ENCODE measurements at regions not wholly inside any gene's neighbourhood (a gene's known extent, or its start where the extent isn't known, plus 50 kb on each side); places are given as distances from the start of the nearest gene placed in this dataset.
A peak's percentile ranks its signal among the peaks of the same experiment; 100 is the strongest.
"Not testable (repeated sequence)": the region's sequence is repeated elsewhere in the genome, so short reads cannot be mapped to it uniquely, and the experiment has no call there.

DNA sequence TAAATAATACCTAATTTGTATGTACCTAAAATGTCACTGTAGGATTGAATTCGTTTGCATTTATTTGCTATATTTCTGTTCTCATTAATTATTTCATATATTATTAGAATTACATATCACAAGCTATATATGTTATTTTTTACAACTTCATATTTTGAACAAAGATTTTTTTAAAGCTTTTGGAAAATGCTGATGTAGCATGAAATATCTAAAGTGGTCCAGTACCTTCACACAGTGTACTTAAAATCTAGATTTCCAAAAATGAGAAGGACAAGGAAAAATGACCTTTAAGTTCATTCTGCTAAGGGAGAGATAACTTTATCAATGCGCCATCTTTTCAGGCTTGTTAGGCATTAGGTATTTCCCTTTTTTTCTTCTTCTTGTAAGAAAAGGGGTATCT lies 71.8 kb downstream of the LARP7 start:
- H3K4me3 Mint-ChIP-seq = no peak overlapping the region
- H3K9me3 Mint-ChIP-seq = no peaks in the 10 kb centered on the region
- H3K27ac Mint-ChIP-seq = no peak overlapping the region
- H3K4me1 Mint-ChIP-seq = peaks cover 24% of the 10 kb centered on the region
- peaks cover 43% of the 10 kb centered on the region for H3K27me3 Mint-ChIP-seq
- no peaks in the 10 kb centered on the region for H3K36me3 Mint-ChIP-seq
- ATAC-seq = no peak

DNA sequence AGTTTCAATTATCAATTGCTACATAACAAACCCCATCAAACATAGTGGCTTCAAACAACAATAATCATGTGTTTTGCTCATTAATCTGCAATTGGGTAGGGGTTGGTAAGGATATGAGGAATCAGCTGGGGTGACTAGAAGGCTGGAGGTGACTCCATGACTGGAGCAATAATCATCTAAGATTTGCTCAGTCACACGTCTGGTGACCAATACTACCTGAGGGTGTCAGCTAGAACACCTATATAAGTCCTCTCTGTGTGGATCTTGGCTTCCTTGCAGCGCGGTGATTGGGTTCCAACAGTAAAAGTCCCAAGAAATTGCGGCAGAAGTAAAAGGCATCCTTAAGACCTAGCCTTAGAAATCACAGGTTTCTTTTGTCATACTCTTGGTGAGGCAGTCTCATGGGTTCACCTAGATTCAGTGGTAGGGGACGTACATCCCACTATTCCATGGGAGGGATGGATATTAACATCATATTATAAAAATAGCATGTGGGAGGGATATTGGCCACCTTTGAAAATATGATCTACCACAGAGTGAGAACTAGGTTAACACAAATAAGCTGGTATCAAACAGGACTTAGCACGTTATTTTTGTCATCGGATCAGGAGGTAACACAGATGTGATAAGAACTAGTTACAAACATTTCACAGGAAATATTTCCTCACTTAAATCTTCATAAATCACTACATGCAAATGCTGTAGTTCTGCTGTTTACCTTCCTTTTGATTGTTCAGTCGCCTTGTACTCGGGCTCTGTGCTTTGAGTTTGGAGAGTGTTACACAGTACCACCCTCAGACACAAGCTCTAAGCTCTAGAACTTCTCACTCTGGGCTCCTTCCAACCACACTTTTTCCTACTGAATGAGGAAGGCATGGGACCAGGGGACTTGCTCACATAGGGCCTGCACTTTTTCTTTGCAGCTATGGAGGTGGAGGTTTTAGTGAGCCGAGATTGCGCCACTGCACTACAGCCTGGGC lies 78.3 kb downstream of the LARP7 start:
- H3K36me3 Mint-ChIP-seq = no peaks in the 10 kb centered on the region
- no peaks in the 10 kb centered on the region for H3K9me3 Mint-ChIP-seq
- H3K27ac Mint-ChIP-seq = no peak overlapping the region
- no peak overlapping the region for H3K4me3 Mint-ChIP-seq
- H3K4me1 Mint-ChIP-seq = peaks cover 8% of the 10 kb centered on the region
- H3K27me3 Mint-ChIP-seq = peaks cover 1% of the 10 kb centered on the region
- no peak for ATAC-seq

DNA sequence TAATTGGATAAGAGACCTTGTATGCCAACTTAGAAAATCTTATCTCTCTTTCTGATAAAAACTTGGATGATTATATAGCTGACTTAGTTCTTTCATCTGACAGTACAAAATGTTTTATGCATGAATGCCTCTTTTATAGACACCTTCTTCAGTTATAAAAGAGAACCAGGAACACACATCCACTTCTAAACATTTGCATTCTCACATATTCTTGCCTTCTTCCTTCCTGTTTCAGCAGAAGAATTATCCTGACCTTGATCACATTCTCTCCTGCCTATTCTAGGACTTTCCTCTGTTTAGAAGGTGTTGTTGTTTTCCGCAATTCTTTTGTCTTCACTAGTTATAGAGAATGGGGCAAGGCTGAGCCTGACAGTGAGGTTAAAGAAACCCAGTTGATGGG lies 80.9 kb downstream of the LARP7 start:
- Mint-ChIP-seq H3K27ac (peak overlapping the region; percentile 33), H3K27me3 (no peaks in the 10 kb centered on the region), H3K9me3 (no peaks in the 10 kb centered on the region), H3K4me3 (no peak overlapping the region), H3K4me1 (peaks cover 8% of the 10 kb centered on the region), H3K36me3 (no peaks in the 10 kb centered on the region)
- ATAC-seq = no peak

DNA sequence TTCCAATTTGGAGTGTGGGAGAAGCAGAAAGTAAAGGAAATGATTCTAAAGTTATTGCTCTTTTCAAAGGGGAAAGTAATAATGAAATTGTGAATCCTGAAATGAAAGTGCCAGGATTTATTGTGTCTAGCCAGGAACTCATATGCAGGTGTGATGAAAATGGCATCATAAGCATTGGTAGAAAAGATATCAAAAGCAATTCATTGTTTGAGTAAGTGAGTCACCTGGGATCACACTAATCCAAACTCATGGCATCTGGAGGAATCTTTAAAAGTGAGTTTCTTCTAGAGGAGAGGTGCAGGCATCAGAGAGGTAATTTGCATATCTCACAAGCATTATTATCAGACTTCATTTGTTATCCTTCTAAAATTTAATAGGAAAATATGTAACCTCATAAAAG lies 84.7 kb downstream of the LARP7 start:
- Mint-ChIP-seq H3K27ac (no peak overlapping the region), H3K36me3 (no peaks in the 10 kb centered on the region), H3K27me3 (no peaks in the 10 kb centered on the region), H3K4me3 (no peak overlapping the region), H3K9me3 (no peaks in the 10 kb centered on the region), H3K4me1 (peaks cover 8% of the 10 kb centered on the region)
- no peak for ATAC-seq

DNA sequence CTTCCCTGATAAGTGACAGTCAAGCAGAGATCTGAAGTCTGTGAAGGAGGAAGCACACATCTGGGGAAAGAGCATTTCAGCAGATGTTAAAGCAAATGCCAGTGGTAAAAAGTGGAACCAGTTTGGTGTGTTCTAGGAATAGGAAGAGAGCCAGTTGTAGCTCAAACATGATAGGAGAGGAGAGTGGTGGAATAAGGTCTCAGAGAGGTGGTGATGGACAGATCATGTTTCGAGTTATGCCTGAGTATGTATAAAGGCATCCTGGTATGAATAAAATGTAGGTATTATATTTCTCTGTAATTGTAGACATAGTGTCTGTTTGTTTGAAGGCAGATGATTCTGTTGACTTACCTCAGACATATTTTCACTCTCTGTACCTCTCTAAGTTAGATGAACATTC lies 89.1 kb downstream of the LARP7 start:
- no peaks in the 10 kb centered on the region for H3K9me3 Mint-ChIP-seq
- no peaks in the 10 kb centered on the region for H3K27me3 Mint-ChIP-seq
- no peak overlapping the region for H3K27ac Mint-ChIP-seq
- ATAC-seq = no peak
- H3K4me3 Mint-ChIP-seq = no peak overlapping the region
- H3K4me1 Mint-ChIP-seq = no peaks in the 10 kb centered on the region
- no peaks in the 10 kb centered on the region for H3K36me3 Mint-ChIP-seq

DNA sequence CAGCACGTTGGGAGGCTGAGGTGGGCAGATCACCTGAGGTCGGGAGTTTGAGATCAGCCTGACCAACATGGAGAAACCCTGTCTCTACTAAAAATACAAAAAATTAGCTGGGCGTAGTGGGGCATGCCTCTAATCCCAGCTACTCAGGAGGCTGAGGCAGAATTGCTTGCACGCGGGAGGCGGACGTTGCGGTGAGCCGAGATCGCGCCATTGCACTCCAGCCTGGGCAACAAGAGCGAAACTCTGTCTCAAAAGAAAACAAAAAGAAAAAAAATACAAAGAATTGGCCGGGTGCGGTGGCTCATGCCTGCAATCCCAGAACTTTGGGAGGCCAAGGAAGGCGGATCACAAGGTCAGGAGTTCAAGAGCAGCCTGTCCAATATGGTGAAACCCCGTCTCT lies 90.8 kb downstream of the LARP7 start:
- not testable (repeated sequence) for H3K4me1 Mint-ChIP-seq, H3K4me3 Mint-ChIP-seq, H3K9me3 Mint-ChIP-seq, H3K36me3 Mint-ChIP-seq, H3K27ac Mint-ChIP-seq, H3K27me3 Mint-ChIP-seq, ATAC-seq

DNA sequence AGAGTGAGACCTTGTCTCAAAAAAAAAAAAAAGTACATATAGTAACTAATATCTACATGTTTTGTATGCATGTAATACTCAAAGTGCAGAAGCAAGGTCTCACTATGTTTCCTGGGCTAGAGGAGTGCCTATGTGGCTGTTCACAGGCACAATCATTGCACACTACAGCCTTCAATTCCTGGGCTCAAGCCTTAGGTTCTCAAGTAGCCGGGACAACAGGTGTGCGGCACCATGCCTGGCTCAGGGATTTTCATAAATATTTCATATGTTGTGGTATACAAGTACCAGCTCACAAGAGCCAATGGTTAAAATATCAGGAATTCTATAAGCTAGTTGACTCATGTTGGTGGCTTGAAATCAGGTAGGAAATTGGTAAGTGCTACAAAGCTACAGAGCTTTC lies 94.8 kb downstream of the LARP7 start:
- H3K4me3 Mint-ChIP-seq = no peak overlapping the region
- H3K4me1 Mint-ChIP-seq = peaks cover 11% of the 10 kb centered on the region
- no peak for ATAC-seq
- no peak overlapping the region for H3K27ac Mint-ChIP-seq
- no peaks in the 10 kb centered on the region for H3K9me3 Mint-ChIP-seq
- no peaks in the 10 kb centered on the region for H3K36me3 Mint-ChIP-seq
- no peaks in the 10 kb centered on the region for H3K27me3 Mint-ChIP-seq

DNA sequence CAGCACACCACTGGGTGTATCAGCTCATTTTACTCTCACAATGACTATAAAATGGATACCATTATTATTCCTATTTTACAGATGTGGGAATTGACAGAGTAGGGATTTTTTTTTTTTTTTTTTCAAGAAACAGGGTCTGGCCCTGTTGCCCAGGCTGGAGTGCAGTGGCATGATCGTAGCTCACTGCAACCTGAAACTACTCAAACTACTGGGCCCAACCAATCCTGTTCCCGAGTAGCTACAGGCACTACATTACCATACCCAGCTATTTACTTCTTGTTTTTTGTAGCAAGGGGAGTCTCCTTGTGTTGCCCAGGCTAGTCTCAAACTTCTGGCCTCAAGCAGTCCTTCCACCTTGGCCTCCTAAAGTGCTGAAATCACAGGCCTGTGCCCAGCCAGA lies 95.2 kb downstream of the LARP7 start:
- H3K4me1 Mint-ChIP-seq = peaks cover 14% of the 10 kb centered on the region
- ATAC-seq = no peak
- no peaks in the 10 kb centered on the region for H3K27me3 Mint-ChIP-seq
- no peak overlapping the region for H3K4me3 Mint-ChIP-seq
- no peaks in the 10 kb centered on the region for H3K36me3 Mint-ChIP-seq
- H3K27ac Mint-ChIP-seq = no peak overlapping the region
- H3K9me3 Mint-ChIP-seq = no peaks in the 10 kb centered on the region

DNA sequence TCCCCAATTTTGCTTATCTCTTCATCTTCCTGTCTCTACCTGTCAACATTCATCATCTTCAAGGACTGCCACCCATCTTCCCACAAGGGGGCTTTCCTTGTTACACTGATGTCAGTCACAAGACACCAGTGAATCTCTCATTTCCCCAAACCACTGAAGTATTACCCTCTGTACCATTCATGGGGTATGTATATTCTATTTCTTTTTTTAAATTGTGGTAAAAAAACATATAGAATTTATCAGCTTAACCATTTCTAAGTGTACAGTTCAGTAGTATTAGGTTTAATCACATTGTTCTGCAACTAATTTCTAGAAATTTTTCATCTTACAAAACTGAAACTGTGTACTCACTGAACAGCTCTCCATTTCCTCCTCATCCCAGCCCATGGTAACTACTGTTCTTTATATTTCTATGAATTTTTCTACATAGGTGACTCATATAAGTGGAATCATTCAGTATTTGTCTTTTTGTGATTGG lies 98.6 kb downstream of the LARP7 start:
- Mint-ChIP-seq H3K27me3 (no peaks in the 10 kb centered on the region), H3K4me3 (no peak overlapping the region), H3K27ac (peak overlapping the region; percentile 41), H3K4me1 (peaks cover 14% of the 10 kb centered on the region), H3K9me3 (no peaks in the 10 kb centered on the region), H3K36me3 (no peaks in the 10 kb centered on the region)
- peak; percentile 81 for ATAC-seq

DNA sequence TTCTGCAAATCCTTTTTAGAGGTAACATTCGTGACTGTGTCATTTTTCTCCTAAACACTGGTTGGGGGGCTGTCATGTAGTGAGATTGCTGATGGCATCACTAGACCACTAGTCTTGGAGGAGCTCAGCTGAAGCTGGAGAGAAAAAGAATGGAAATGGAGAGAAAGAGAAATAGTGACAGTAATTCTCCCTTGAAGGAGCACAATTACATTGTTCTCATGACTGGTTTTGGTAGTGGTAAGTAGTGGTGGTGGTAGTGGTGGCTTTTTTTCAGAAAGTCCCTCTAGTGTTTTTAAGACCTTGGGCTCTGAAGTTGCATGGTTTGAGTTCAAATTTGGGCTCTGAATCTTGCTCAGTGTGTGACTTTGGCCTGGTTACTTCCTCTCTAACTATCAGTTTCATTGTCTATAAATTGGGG lies 99.8 kb downstream of the LARP7 start:
- Mint-ChIP-seq H3K36me3 (no peaks in the 10 kb centered on the region), H3K27me3 (no peaks in the 10 kb centered on the region), H3K9me3 (no peaks in the 10 kb centered on the region), H3K4me3 (no peak overlapping the region), H3K27ac (peak overlapping the region; percentile 14), H3K4me1 (peaks cover 14% of the 10 kb centered on the region)
- ATAC-seq = no peak

DNA sequence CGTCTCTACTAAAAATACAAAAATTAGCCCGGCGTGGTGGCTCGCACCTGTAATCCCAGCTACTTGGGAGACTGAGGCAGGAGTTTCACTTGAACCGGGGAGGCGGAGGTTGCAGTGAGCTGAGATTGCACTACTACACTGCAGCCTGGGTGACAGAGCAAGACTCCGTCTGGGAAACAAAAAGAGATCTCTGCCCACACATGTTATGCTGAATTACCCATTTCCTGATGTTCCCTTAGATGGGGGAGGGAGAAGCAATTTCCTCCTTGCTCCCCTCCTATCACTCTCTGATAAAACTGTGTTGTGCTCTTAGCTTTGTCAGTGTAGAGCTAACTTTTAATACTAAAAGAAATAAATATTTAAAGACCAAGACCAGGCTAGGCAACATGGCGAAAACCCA lies 102.5 kb downstream of the LARP7 start:
- H3K36me3 Mint-ChIP-seq = no peaks in the 10 kb centered on the region

DNA sequence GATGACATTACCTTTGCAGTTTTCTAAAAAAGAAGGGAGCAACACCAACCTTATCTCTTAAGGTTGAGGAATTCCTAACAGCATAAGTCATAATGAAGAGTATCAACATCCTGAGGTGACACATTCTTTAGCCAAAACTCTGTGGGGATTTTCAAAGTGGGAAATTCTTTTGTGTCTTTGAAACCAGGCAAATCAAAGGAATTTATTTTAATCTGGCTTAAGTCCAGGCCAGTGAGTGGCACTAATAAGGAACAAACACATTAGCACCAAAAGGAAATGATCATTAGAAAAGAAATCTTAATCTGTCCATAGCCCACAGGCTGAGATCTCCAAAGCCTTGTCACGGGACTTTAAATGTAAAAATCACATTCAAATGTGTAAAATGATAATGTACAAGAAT lies 110.1 kb downstream of the LARP7 start:
- no peak for ATAC-seq
- no peaks in the 10 kb centered on the region for H3K4me1 Mint-ChIP-seq
- H3K9me3 Mint-ChIP-seq = no peaks in the 10 kb centered on the region
- H3K4me3 Mint-ChIP-seq = no peak overlapping the region
- no peaks in the 10 kb centered on the region for H3K27me3 Mint-ChIP-seq
- H3K27ac Mint-ChIP-seq = no peak overlapping the region
- no peaks in the 10 kb centered on the region for H3K36me3 Mint-ChIP-seq

More for the DNA sequence above, 102.5 kb downstream of the LARP7 start:
- no peak for ATAC-seq
- no peaks in the 10 kb centered on the region for H3K27me3 Mint-ChIP-seq
- no peak overlapping the region for H3K4me3 Mint-ChIP-seq
- no peak overlapping the region for H3K27ac Mint-ChIP-seq
- H3K9me3 Mint-ChIP-seq = no peaks in the 10 kb centered on the region
- H3K4me1 Mint-ChIP-seq = peaks cover 14% of the 10 kb centered on the region

DNA sequence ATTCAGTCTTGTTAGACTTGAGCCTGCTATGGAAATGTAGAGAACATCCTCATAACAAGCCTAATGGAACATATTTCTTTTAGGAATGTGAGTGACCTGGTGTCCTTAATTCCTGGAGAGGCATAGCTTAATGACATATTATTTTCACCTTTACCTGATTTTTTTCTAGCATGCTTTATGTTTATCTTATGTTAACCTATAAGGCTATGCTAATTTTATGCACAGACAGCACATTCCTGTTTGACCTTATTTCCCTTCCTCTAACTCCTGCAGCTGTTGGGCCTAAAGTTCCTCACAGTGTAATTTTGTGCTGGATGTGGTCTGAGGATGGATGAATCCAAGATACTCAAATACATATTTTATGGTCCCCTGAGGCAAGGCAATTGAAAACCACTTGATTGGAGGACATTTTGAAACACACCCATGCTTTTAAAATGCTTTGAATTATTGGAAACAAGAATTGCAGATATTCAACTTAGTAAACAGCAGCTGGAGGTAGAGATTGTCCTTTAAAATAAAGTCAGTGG lies 111.5 kb downstream of the LARP7 start:
- H3K27me3 Mint-ChIP-seq = peaks cover 9% of the 10 kb centered on the region
- H3K9me3 Mint-ChIP-seq = no peaks in the 10 kb centered on the region
- no peak for ATAC-seq
- no peaks in the 10 kb centered on the region for H3K4me1 Mint-ChIP-seq
- H3K4me3 Mint-ChIP-seq = no peak overlapping the region
- H3K27ac Mint-ChIP-seq = no peak overlapping the region
- H3K36me3 Mint-ChIP-seq = no peaks in the 10 kb centered on the region

DNA sequence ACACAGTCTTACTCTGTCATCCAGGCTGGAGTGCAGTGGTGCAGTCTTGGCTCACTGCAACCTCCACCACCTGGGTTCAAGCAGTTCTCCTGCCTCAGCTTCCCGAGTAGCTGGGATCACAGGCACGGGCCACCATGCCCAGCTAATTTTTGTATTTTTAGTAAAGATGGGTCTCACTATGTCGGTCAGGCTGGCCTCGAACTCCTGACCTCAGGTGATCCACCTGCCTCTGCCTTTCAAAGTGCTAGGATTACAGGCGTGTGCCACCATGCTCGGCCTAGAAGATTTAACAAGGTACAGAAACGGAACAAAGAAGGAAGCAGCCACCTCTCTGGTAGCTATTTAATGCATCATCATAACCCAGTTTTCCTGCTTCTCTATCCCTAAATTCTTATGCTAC lies 113.8 kb downstream of the LARP7 start:
- ATAC-seq, H3K36me3 Mint-ChIP-seq, H3K9me3 Mint-ChIP-seq, H3K27me3 Mint-ChIP-seq, H3K27ac Mint-ChIP-seq, H3K4me1 Mint-ChIP-seq, H3K4me3 Mint-ChIP-seq: not testable (repeated sequence)

DNA sequence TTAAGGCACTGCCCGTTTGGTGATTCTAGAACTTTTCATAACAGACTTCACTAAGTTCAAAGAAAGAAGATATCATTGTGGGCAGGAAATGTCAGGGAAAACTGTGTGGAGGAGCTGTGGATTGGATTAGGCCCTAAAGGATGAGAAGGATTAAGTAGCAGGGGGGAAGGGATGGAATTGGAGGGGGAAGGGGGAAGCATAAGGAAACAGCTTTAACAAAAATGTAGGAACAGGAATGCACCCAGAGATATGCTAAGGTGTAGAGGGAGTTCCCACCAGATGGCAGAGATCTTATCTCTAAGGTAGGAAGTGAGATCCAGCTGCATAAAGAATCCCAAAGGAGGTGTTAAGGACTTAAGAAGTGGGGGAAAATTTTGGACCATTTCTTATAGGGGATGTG lies 114.5 kb downstream of the LARP7 start:
- no peaks in the 10 kb centered on the region for H3K36me3 Mint-ChIP-seq
- H3K4me1 Mint-ChIP-seq = no peaks in the 10 kb centered on the region
- H3K4me3 Mint-ChIP-seq = no peak overlapping the region
- no peak overlapping the region for H3K27ac Mint-ChIP-seq
- ATAC-seq = no peak
- peaks cover 9% of the 10 kb centered on the region for H3K27me3 Mint-ChIP-seq
- no peaks in the 10 kb centered on the region for H3K9me3 Mint-ChIP-seq

DNA sequence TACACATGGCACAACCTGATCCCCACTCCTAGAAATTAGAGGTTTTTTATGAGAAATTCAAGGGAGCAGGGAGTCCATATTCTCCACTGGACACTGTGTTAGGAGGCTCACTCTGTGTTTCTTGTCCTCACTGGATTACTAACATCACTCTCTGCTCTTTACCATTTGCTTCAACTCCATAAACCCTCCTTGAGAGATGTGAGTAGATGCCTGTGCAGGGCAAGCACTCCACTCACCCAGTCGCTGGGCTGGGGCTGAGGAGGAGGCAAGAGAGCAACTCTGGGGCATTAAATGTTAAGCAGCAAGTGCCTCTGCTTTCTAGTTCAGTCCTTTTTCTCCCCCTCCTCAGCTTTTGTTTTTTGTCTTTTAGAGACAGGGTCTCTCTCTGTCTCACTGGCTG lies 115.1 kb downstream of the LARP7 start:
- H3K27ac Mint-ChIP-seq = no peak overlapping the region
- H3K4me3 Mint-ChIP-seq = no peak overlapping the region
- H3K9me3 Mint-ChIP-seq = no peaks in the 10 kb centered on the region
- no peaks in the 10 kb centered on the region for H3K36me3 Mint-ChIP-seq
- H3K4me1 Mint-ChIP-seq = no peaks in the 10 kb centered on the region
- ATAC-seq = no peak
- peaks cover 9% of the 10 kb centered on the region for H3K27me3 Mint-ChIP-seq
